Neural progenitor cell (in vitro differentiated cells): ENCODE measurements at regions not wholly inside any gene's neighbourhood (a gene's known extent, or its start where the extent isn't known, plus 50 kb on each side); places are given as distances from the start of the nearest gene placed in this dataset.

Source experiments
- EZH2 ChIP-seq: fragments of 200-600 bp; sonication (generic); IDR thresholded peaks from 2 replicates; pipeline ENCODE4 v1.6.1; 2017; ENCODE audit warnings: antibody characterized with exemption, mild to moderate bottlenecking, moderate library complexity
- TF ChIP-seq, protein P1 (sequence below): fragments of 200-600 bp; sonication (generic); IDR thresholded peaks from 2 replicates; pipeline ENCODE4 v1.5.1; 2017; ENCODE audit warnings: antibody characterized with exemption, mild to moderate bottlenecking

DNA sequence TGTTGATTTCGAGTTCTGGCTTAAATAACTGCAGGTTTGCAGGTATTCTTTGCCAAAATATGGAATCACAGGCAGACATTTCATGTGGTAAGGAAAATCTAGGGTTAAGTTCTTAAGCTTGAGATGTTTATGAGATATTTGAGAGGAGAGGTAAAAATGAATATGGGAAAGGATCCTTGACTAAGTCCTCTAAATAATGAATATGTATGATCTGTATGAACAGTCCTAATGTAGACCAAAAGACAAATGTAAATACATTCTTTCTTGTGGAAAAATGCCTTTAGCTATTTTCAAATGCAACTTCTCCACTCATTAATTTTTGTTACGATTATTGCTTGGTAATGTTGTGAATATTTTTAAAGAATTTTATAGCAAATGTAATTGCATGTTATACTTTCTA is 1632.6 kb downstream of the SUCLG1 start:
- TF ChIP-seq, protein P1, sequence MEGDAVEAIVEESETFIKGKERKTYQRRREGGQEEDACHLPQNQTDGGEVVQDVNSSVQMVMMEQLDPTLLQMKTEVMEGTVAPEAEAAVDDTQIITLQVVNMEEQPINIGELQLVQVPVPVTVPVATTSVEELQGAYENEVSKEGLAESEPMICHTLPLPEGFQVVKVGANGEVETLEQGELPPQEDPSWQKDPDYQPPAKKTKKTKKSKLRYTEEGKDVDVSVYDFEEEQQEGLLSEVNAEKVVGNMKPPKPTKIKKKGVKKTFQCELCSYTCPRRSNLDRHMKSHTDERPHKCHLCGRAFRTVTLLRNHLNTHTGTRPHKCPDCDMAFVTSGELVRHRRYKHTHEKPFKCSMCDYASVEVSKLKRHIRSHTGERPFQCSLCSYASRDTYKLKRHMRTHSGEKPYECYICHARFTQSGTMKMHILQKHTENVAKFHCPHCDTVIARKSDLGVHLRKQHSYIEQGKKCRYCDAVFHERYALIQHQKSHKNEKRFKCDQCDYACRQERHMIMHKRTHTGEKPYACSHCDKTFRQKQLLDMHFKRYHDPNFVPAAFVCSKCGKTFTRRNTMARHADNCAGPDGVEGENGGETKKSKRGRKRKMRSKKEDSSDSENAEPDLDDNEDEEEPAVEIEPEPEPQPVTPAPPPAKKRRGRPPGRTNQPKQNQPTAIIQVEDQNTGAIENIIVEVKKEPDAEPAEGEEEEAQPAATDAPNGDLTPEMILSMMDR = no peak
- TF ChIP-seq EZH2 = no peak
